K562 (cell line): ENCODE measurements at regions not wholly inside any gene's neighbourhood (a gene's known extent, or its start where the extent isn't known, plus 50 kb on each side); places are given as distances from the start of the nearest gene placed in this dataset.

ENCODE experiments used
- EP300 ChIP-seq: IDR thresholded peaks from 2 replicates; pipeline ENCODE4 v1.6.1; 2012; ENCODE audit warnings: low read length, improper control_type of control experiment
- GATAD2B ChIP-seq: fragments of 450-650 bp; IDR thresholded peaks from 2 replicates; pipeline ENCODE4 v1.6.1; 2017; ENCODE audit warnings: mild to moderate bottlenecking, borderline replicate concordance
- RAD21 ChIP-seq, 2 experiments: fragments of 250-450 bp in 1 of 2; fragments of 450-650 bp in 1 of 2; sonication (Bioruptor Pico) in 1 of 2; formaldehyde crosslinking in 1 of 2; IDR thresholded peaks in 1 of 2; conservative IDR thresholded peaks in 1 of 2; 2 replicates each; pipeline versions ENCODE4 v1.4.0 to v1.8.0; 2020 to 2022; ENCODE audit warnings: mild to moderate bottlenecking in 2 of 2, moderate library complexity in 1 of 2
- TF ChIP-seq, protein P1 (sequence below), 3 experiments: IDR thresholded peaks in 2 of 3; conservative IDR thresholded peaks in 1 of 3; 2 replicates each; pipeline ENCODE4 v1.5.1; 2011 to 2012; ENCODE audit warnings: low read length in 3 of 3, mild to moderate bottlenecking in 3 of 3, control low read depth in 2 of 3, improper control_type of control experiment in 1 of 3, inconsistent platforms in 1 of 3, low read depth in 1 of 3, mixed read lengths in 1 of 3, moderate library complexity in 1 of 3; ENCODE audit not compliant: insufficient read depth in 2 of 3

DNA sequence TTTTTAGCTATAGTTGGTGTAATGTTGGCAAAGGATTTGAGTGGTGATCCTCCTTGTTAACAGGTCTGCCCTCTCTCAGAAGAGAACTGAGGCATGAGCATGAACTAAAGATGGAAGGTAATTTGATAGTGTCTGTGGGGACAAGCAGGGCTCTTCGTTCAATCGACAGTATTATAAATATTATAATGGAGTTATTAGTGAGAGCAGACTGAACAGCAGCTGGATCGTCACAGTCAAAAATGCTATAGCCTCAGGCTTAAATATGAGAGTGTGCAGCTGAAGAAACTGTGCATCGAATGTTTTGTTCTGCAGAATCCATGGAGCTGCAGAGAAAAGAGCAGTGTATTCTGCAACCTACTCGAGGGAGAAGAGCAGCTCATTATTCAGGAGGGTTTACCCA, 757.3 kb downstream of the DNAH5 start:
- TF ChIP-seq GATAD2B (no peak), EP300 (no peak), RAD21 (CRISPR knock-in tag; conservative IDR thresholded peaks at IDR 0.05 in 1 of 2, IDR thresholded peaks at IDR 0.05 in 1 of 2) (no peak)
- TF ChIP-seq, protein P1, sequence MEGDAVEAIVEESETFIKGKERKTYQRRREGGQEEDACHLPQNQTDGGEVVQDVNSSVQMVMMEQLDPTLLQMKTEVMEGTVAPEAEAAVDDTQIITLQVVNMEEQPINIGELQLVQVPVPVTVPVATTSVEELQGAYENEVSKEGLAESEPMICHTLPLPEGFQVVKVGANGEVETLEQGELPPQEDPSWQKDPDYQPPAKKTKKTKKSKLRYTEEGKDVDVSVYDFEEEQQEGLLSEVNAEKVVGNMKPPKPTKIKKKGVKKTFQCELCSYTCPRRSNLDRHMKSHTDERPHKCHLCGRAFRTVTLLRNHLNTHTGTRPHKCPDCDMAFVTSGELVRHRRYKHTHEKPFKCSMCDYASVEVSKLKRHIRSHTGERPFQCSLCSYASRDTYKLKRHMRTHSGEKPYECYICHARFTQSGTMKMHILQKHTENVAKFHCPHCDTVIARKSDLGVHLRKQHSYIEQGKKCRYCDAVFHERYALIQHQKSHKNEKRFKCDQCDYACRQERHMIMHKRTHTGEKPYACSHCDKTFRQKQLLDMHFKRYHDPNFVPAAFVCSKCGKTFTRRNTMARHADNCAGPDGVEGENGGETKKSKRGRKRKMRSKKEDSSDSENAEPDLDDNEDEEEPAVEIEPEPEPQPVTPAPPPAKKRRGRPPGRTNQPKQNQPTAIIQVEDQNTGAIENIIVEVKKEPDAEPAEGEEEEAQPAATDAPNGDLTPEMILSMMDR (IDR thresholded peaks at IDR 0.05 in 2 of 3, conservative IDR thresholded peaks at IDR 0.05 in 1 of 3; ENCODE audit: insufficient read depth in 2 of 3, low read depth in 1 of 3, low read length in 3 of 3), result no peak
